NCI-H2029 (cell line): ENCODE measurements at regions not wholly inside any gene's neighbourhood (a gene's known extent, or its start where the extent isn't known, plus 50 kb on each side); places are given as distances from the start of the nearest gene placed in this dataset.

Experiments used
- DNase-seq: peaks from one replicate; lab custom pipeline; 2025; lab: John Stamatoyannopoulos, UW

GRCh38 chr2:60294901-60295635 is 258.4 kb downstream of the BCL11A start:
- DNase-seq, result no peak

DNA sequence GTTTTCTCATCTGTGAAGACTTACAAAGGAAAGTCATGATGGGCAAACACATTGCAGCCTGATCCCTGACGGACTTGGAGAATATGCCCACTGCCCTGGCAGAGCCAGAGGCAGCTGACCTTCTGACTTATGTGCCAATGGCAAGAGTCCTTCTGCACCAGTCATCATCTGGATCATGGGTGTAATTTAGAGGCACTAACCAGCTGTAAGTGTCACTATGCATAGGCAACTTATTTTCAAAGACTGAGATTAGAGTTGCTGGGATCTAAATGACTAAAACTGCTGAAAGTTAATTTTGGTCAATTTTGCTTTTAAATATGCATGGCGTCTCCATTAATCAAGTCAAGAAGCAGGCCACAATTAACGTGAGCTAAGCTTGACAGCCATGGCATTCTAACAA is 261.2 kb downstream of the BCL11A start:
- DNase-seq, result no peak

- no peak for DNase-seq
Measured at GRCh38 chr2:60290509-60290908, 262.9 kb downstream of the BCL11A start.

DNA sequence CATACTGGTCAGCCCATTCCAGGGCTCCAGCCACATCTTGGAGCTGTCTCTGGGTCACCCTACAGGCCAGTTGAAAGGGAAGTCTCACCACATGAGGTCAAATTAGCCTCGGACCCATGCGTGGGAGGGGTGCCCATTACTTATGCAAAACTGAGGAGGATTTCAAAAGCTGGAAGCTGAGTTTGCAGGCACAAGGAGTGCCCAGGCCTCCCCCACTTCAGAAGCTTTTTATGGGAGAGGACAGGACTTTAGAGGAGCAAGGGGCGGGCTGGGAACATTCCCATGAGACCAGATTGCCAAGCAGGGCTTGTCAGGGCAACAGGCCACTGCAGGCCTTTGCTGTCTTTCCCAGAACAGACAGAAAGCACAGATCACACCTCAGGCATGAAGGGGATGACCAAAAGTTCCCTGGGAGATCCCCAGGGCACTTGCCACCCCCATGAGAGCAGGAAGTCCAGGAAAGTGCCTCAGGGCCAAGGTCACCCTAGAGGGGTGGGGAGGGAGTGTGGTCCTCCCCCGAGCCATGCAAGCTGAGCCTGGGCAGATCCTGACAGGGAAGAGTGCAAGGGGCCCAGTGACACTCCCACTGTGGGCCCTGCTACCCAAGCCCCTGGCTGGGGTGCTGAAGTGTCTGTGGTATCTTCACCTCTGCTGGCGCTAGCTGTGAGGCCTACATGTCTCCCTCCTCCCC is 267.7 kb downstream of the BCL11A start:
- DNase-seq, result no peak

GRCh38 chr2:60283626-60284025 is 269.8 kb downstream of the BCL11A start:
- DNase-seq, result no peak

DNA sequence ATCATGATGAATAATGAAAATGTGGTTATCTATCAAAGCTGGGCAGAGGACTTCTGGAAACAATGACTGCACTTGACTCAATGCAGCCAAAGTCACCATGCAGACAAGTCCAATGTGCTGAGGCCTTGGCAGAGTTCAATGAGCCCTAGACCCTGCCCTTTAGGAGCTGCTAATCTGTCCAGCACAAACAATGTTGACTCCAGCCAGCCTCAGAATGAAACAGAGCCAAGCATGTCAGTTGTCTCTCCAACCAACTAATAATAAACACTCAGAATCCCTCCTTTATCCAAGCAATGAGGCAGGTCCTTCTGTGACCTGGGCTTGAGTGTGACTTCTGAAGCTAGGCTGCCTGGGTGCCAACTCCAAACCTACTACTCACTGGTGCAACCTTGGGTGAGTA is 270.6 kb downstream of the BCL11A start:
- DNase-seq, result no peak

DNA sequence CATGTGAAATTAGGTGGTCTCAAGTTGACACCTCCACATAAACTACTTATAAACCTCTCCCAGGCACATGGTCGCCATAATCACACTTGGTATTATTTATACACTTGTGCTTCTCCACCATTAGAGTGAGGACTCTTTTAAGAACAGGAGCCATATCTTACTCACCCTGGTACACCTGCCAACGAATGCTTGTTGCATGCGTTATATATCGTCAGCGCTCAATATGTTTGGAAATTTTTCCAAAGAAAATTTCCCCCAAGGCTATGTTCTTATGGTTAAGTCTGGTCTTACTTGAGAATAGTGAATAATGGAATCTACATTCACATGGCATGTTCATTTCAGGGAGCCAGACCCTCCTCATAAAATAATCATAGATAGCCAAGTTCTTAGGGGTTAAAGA is 271.7 kb downstream of the BCL11A start:
- no peak for DNase-seq

- DNase-seq, result no peak
Measured at GRCh38 chr2:60280238-60280637, 273.2 kb downstream of the BCL11A start.

GRCh38 chr2:60278906-60279305 is 274.5 kb downstream of the BCL11A start:
- no peak for DNase-seq

GRCh38 chr2:60275958-60276357 is 277.5 kb downstream of the BCL11A start:
- no peak for DNase-seq

GRCh38 chr2:60273836-60274235 is 279.6 kb downstream of the BCL11A start:
- no peak for DNase-seq

- no peak for DNase-seq
Measured at GRCh38 chr2:60271713-60272112, 281.7 kb downstream of the BCL11A start.

DNA sequence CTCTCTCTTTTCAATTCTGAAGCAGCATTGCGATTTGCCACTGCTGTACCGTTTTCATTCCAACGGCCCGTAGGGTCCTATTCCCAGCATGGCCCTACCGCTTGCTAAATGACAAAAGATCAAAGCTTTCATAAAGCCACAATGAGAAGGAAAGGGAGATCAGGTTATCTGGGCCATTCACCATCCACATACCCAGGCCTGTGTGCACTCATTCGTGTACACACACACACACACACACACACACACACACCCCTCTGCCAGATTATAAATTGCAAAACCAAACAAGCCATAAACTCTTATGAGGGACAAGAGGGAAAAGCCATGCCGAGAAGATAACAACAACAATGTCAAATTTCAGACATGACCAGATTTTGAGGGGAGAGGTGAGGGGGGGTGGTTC is 282.3 kb downstream of the BCL11A start:
- no peak for DNase-seq

DNA sequence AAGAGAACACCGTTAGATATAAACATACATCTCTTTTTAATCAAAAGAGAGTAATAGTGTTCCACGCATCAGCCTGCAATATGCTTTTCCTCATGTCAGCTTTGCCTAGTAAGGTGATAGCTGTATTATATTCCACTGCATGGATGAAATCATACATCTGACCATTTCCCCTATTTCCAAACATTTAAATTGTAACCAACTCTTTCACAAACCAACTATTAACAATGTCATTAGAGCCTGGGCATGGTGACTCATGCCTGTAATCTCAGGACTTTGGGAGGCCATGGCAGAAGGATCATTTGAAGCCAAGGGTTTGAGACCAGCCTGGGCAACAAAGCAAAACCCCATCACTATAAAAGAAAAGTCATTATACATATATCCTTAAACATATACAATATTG is 284.8 kb downstream of the BCL11A start:
- DNase-seq, result no peak

- DNase-seq, result no peak
Measured at GRCh38 chr2:60268032-60268431, 285.4 kb downstream of the BCL11A start.

DNA sequence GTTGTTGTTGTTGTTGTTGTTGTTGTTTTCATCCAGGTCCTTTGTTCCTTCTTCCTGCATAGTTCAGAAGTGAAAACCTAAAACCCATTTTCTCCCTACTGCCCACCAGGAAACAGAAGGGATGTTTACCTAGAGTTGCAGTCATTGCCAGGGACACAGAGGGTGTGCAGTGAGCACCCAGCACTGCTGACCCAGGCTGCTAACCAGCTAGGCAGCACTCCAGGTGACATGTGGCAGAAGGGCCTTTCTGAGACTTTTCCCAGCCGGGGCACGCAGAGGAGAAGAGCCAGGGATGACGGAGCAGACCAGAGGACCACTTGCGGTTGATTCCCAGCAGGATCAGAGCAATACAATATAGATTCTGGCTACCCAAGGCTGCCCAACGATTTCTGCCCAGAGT is 286.3 kb downstream of the BCL11A start:
- no peak for DNase-seq

DNA sequence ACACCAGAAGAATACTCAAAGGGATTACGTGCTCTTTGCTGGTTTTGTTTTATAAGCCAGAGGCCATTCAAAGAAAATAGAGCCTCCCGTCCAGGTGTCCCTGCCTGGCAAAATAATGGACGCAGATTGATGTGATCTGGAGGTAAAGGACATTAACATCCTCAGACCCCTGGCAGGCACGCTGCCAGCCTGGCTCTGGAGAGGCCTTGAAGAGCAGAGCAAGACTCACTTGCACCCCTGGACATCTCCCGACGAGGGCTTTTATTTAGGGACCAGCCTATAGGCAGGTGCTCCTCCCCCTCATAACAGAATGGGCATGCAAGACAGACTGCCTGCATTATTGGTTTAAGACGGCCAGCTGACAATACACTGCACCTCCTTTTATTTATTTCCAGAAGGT is 291.3 kb downstream of the BCL11A start:
- DNase-seq, result no peak

GRCh38 chr2:60260639-60261296 is 292.7 kb downstream of the BCL11A start:
- no peak for DNase-seq

GRCh38 chr2:60259781-60260180 is 293.7 kb downstream of the BCL11A start:
- DNase-seq, result no peak

DNA sequence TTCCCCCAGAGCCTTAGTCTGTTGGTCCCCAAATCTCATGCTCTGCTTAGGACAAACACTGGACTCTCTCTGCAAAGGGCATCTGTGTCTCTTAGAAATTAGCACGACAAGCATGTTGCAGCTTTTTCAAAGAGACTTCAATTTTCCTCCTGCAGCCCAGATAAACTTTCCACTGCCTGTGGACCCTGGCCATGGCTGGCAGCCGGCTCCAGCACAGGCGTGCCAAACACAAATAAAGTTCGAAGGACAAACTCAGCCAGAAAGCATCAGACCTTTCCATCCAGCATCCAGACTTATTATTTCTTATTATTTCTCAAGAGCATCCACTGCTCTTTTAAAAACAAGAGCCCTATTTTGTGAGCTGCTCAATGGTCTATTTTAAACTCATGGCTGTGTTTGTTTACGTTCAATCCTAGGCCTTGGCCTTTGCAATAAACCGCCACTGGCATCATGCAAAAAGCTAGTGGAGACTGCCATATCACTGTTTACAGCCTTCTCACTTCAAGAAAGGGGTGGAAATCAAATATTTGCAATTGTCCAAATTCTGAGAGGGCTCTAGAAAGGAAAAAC is 300.8 kb downstream of the BCL11A start:
- DNase-seq, result no peak

GRCh38 chr2:60251247-60251646 is 302.2 kb downstream of the BCL11A start:
- no peak for DNase-seq

GRCh38 chr2:60249879-60250278 is 303.6 kb downstream of the BCL11A start:
- DNase-seq, result no peak

DNA sequence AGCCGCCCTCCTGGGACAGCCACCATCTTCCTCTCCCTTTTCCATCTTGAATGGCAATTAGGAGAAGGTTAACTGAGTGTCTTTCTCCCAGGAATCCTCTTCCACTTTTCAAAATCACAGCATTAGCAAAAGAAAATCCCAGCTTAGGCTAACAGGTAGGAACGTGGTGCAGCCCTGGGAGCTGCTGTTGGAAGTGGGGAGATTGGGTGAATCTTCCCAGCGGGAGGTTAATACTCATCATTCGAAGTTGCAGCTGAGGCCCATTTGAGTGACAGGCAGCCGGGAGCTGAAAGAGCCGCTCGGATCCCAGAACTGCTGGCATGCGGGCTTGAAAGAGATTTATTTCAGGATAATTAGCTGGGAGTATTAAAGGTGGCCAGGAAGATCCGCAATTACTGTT is 306.0 kb downstream of the BCL11A start:
- no peak for DNase-seq
